ENCODE measurements at regions not wholly inside any gene's neighbourhood (a gene's known extent, or its start where the extent isn't known, plus 50 kb on each side); places are given as distances from the start of the nearest gene placed in this dataset.

- no peak for TF ChIP-seq POLR2A (IDR thresholded peaks at IDR 0.05; ENCODE audit: low read depth, low read length)
- TF ChIP-seq, protein P1, sequence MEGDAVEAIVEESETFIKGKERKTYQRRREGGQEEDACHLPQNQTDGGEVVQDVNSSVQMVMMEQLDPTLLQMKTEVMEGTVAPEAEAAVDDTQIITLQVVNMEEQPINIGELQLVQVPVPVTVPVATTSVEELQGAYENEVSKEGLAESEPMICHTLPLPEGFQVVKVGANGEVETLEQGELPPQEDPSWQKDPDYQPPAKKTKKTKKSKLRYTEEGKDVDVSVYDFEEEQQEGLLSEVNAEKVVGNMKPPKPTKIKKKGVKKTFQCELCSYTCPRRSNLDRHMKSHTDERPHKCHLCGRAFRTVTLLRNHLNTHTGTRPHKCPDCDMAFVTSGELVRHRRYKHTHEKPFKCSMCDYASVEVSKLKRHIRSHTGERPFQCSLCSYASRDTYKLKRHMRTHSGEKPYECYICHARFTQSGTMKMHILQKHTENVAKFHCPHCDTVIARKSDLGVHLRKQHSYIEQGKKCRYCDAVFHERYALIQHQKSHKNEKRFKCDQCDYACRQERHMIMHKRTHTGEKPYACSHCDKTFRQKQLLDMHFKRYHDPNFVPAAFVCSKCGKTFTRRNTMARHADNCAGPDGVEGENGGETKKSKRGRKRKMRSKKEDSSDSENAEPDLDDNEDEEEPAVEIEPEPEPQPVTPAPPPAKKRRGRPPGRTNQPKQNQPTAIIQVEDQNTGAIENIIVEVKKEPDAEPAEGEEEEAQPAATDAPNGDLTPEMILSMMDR (IDR thresholded peaks at IDR 0.05; ENCODE audit: extremely low read depth in 1 of 2, insufficient read depth in 1 of 2, low read depth in 1 of 2, low read length in 2 of 2): no peak
These were observed 82.3 kb upstream of the HUWE1 start for GRCh38 chrX:53768865-53769264.

Data from endothelial cell of umbilical vein (primary cell).